HEK293 (cell line): ENCODE measurements at regions not wholly inside any gene's neighbourhood (a gene's known extent, or its start where the extent isn't known, plus 50 kb on each side); places are given as distances from the start of the nearest gene placed in this dataset.

Experiments used
- CTCF ChIA-PET: fragments of 350-600 bp; formaldehyde crosslinking; extraction: SDS; loops from one replicate; lab custom pipeline; 2021; ENCODE audit warnings: antibody characterized with exemption; lab: Yijun Ruan, JAX
- POLR2A ChIA-PET: fragments of 300-600 bp; formaldehyde crosslinking; extraction: SDS; loops from one replicate; lab custom pipeline; 2020; ENCODE audit warnings: antibody characterized with exemption, inconsistent platforms; lab: Yijun Ruan, JAX
- H3K27ac ChIP-seq: fragments of 200-500 bp; sonication (Bioruptor generic); 2 replicates; pipeline ENCODE4 v1.5.1; 2014; ENCODE audit warnings: low read depth, low read length, control low read depth, inconsistent platforms; ENCODE audit errors: extremely low read depth
- H3K36me3 ChIP-seq, 2 experiments: fragments of 200-500 bp in 1 of 2; sonication (Bioruptor generic) in 1 of 2; 1 replicate in 1 of 2; 2 replicates in 1 of 2; pipeline ENCODE4 v1.5.1; 2014 to 2017; ENCODE audit warnings: inconsistent platforms in 2 of 2, low read length in 2 of 2; ENCODE audit not compliant: control insufficient read depth in 2 of 2, insufficient read depth in 1 of 2
- H3K4me1 ChIP-seq: fragments of 200-500 bp; sonication (Bioruptor generic); 2 replicates; pipeline ENCODE4 v1.5.1; 2014; ENCODE audit warnings: mild to moderate bottlenecking, low read length, inconsistent platforms; ENCODE audit not compliant: control insufficient read depth, insufficient read depth
- H3K4me3 ChIP-seq: 2 replicates; pipeline ENCODE4 v1.5.1; 2011; ENCODE audit warnings: low read depth, mild to moderate bottlenecking, control low read depth, low read length, moderate library complexity
- H3K9me3 ChIP-seq: fragments of 200-500 bp; sonication (Bioruptor generic); 2 replicates; pipeline ENCODE4 v1.5.1; 2014; ENCODE audit warnings: low read depth, low read length, inconsistent platforms; ENCODE audit not compliant: control insufficient read depth, insufficient read depth
- INSM2 ChIP-seq: fragments of 450-650 bp; formaldehyde crosslinking; IDR thresholded peaks from 2 replicates; pipeline ENCODE4 v1.5.1; 2016; ENCODE audit warnings: missing biosample characterization, missing genetic modification characterization
- YY1 ChIP-seq: fragments of 450-650 bp; formaldehyde crosslinking; IDR thresholded peaks from 2 replicates; pipeline ENCODE4 v1.5.1; 2018; ENCODE audit warnings: missing biosample characterization, missing genetic modification characterization
- ZBTB26 ChIP-seq: fragments of 450-650 bp; formaldehyde crosslinking; optimal IDR thresholded peaks from 2 replicates; pipeline ENCODE3; 2016; ENCODE audit warnings: missing biosample characterization, mild to moderate bottlenecking, missing genetic modification characterization
- ZBTB8A ChIP-seq: fragments of 450-650 bp; formaldehyde crosslinking; IDR thresholded peaks from 2 replicates; pipeline ENCODE4 v1.5.1; 2016; ENCODE audit warnings: missing biosample characterization, missing genetic modification characterization
- ZFP3 ChIP-seq: fragments of 450-650 bp; formaldehyde crosslinking; IDR thresholded peaks from 2 replicates; pipeline ENCODE4 v1.5.1; 2016; ENCODE audit warnings: low read depth, missing biosample characterization, missing genetic modification characterization
- ZFP41 ChIP-seq: fragments of 450-650 bp; formaldehyde crosslinking; IDR thresholded peaks from 2 replicates; pipeline ENCODE4 v1.5.1; 2016; ENCODE audit warnings: missing biosample characterization, missing genetic modification characterization, borderline replicate concordance
- ZNF10 ChIP-seq: fragments of 450-650 bp; formaldehyde crosslinking; IDR thresholded peaks from 2 replicates; pipeline ENCODE4 v1.5.1; 2017; ENCODE audit warnings: missing biosample characterization, missing genetic modification characterization
- ZNF155 ChIP-seq: fragments of 450-650 bp; formaldehyde crosslinking; IDR thresholded peaks from 2 replicates; pipeline ENCODE4 v1.5.1; 2016; ENCODE audit warnings: missing biosample characterization, missing genetic modification characterization
- ZNF18 ChIP-seq: fragments of 450-650 bp; formaldehyde crosslinking; IDR thresholded peaks from 2 replicates; pipeline ENCODE4 v1.5.1; 2016; ENCODE audit warnings: missing biosample characterization, missing genetic modification characterization
- ZNF2 ChIP-seq: fragments of 450-650 bp; formaldehyde crosslinking; IDR thresholded peaks from 2 replicates; pipeline ENCODE4 v1.5.1; 2016; ENCODE audit warnings: missing biosample characterization, missing genetic modification characterization
- ZNF221 ChIP-seq: fragments of 450-650 bp; formaldehyde crosslinking; IDR thresholded peaks from 2 replicates; pipeline ENCODE4 v1.5.1; 2017; ENCODE audit warnings: missing biosample characterization, missing genetic modification characterization, borderline replicate concordance
- ZNF23 ChIP-seq: fragments of 450-650 bp; formaldehyde crosslinking; IDR thresholded peaks from 2 replicates; pipeline ENCODE4 v1.5.1; 2016; ENCODE audit warnings: missing biosample characterization, missing genetic modification characterization, borderline replicate concordance
- ZNF292 ChIP-seq: fragments of 450-650 bp; formaldehyde crosslinking; IDR thresholded peaks from 2 replicates; pipeline ENCODE4 v1.5.1; 2016; ENCODE audit warnings: low read depth, missing biosample characterization, missing genetic modification characterization, borderline replicate concordance
- ZNF311 ChIP-seq: fragments of 450-650 bp; formaldehyde crosslinking; IDR thresholded peaks from 2 replicates; pipeline ENCODE4 v1.5.1; 2017; ENCODE audit warnings: missing biosample characterization, missing genetic modification characterization, borderline replicate concordance
- ZNF48 ChIP-seq: fragments of 450-650 bp; formaldehyde crosslinking; IDR thresholded peaks from 2 replicates; pipeline ENCODE4 v1.5.1; 2016; ENCODE audit warnings: missing biosample characterization, missing genetic modification characterization
- ZNF510 ChIP-seq: fragments of 450-650 bp; formaldehyde crosslinking; IDR thresholded peaks from 2 replicates; pipeline ENCODE4 v1.5.1; 2018; ENCODE audit warnings: mild to moderate bottlenecking, missing genetic modification characterization, missing biosample characterization; ENCODE audit not compliant: insufficient replicate concordance
- ZNF548 ChIP-seq: fragments of 450-650 bp; formaldehyde crosslinking; IDR thresholded peaks from 2 replicates; pipeline ENCODE4 v1.5.1; 2016; ENCODE audit warnings: missing biosample characterization, missing genetic modification characterization
- ZNF549 ChIP-seq: fragments of 450-650 bp; IDR thresholded peaks from 2 replicates; pipeline ENCODE4 v1.5.1; 2018; ENCODE audit warnings: missing biosample characterization, missing genetic modification characterization, mild to moderate bottlenecking, inconsistent platforms, moderate library complexity
- ZNF560 ChIP-seq: fragments of 450-650 bp; formaldehyde crosslinking; IDR thresholded peaks from 2 replicates; pipeline ENCODE4 v1.5.1; 2017; ENCODE audit warnings: missing biosample characterization, missing genetic modification characterization, borderline replicate concordance
- ZNF600 ChIP-seq: fragments of 450-650 bp; formaldehyde crosslinking; IDR thresholded peaks from 2 replicates; pipeline ENCODE4 v1.5.1; 2016; ENCODE audit warnings: missing biosample characterization, missing genetic modification characterization
- ZNF639 ChIP-seq: fragments of 450-650 bp; formaldehyde crosslinking; IDR thresholded peaks from 2 replicates; pipeline ENCODE4 v1.5.1; 2016; ENCODE audit warnings: missing biosample characterization, missing genetic modification characterization
- ZNF645 ChIP-seq: fragments of 450-650 bp; formaldehyde crosslinking; IDR thresholded peaks from 2 replicates; pipeline ENCODE4; 2016; ENCODE audit warnings: missing biosample characterization, missing genetic modification characterization
- ZNF830 ChIP-seq: fragments of 450-650 bp; IDR thresholded peaks from 2 replicates; pipeline ENCODE4 v1.5.0; 2018; ENCODE audit warnings: missing biosample characterization, missing genetic modification characterization, low read depth, mild to moderate bottlenecking, moderate library complexity
- ZSCAN4 ChIP-seq: fragments of 450-650 bp; formaldehyde crosslinking; IDR thresholded peaks from 2 replicates; pipeline ENCODE4 v1.5.1; 2017; ENCODE audit warnings: missing biosample characterization, missing genetic modification characterization

- Histone ChIP-seq H3K4me1 (no peaks in the 10 kb centered on the region), H3K9me3 (no peaks in the 10 kb centered on the region), H3K36me3 (no peaks in the 10 kb centered on the region), H3K4me3 (no peak overlapping the region), H3K27ac (no peak overlapping the region)
- ChIA-PET CTCF (interaction anchor here (0.5 kb wide), 1 partner anchor 29 kb away, joined by 3 read pairs; no protein-coding TSS in a partner anchor), POLR2A (no interaction called here)
- TF ChIP-seq ZNF10 (tag by site-specific recombination): no peak
- no peak for TF ChIP-seq ZNF560 (tag by site-specific recombination)
- TF ChIP-seq ZNF221 (tag by site-specific recombination): no peak
- no peak for TF ChIP-seq ZNF549
- TF ChIP-seq ZNF2 (tag by site-specific recombination): no peak
- TF ChIP-seq ZNF292: no peak
- TF ChIP-seq ZNF600 (tag by site-specific recombination): no peak
- no peak for TF ChIP-seq ZBTB26 (tag by site-specific recombination)
- no peak for TF ChIP-seq ZNF18
Observed at GRCh38 chr2:67876176-67876575, 186.6 kb downstream of the C1D start.

GRCh38 chr2:67877301-67877700 is 185.5 kb downstream of the C1D start:
- H3K4me3 ChIP-seq: no peak overlapping the region
- no peaks in the 10 kb centered on the region for H3K36me3 ChIP-seq
- no peak overlapping the region for H3K27ac ChIP-seq
- H3K4me1 ChIP-seq: no peaks in the 10 kb centered on the region
- no peaks in the 10 kb centered on the region for H3K9me3 ChIP-seq
- ChIA-PET CTCF (interaction anchor here (0.6 to 0.9 kb wide), 2 partner anchors 18 to 376 kb away, joined by 3 to 4 read pairs; no protein-coding TSS in a partner anchor), POLR2A (no interaction called here)
- TF ChIP-seq ZBTB8A (tag by site-specific recombination): no peak
- TF ChIP-seq ZFP41 (tag by site-specific recombination): no peak
- no peak for TF ChIP-seq ZFP3 (tag by site-specific recombination)
- no peak for TF ChIP-seq ZNF645 (tag by site-specific recombination)

- no peak overlapping the region for H3K4me3 ChIP-seq
- no peak for TF ChIP-seq ZNF23 (tag by site-specific recombination)
- no peak for TF ChIP-seq ZNF510 (tag by site-specific recombination)
- no peak for TF ChIP-seq ZNF311
- TF ChIP-seq ZNF48 (tag by site-specific recombination): no peak
- no peak for TF ChIP-seq ZSCAN4 (tag by site-specific recombination)
- TF ChIP-seq ZNF155: no peak
- no peak for TF ChIP-seq ZFP3 (tag by site-specific recombination)
- no peak for TF ChIP-seq YY1 (tag by site-specific recombination)
- no peak for TF ChIP-seq ZNF830 (tag by site-specific recombination)
- no peak for TF ChIP-seq INSM2 (tag by site-specific recombination)
- TF ChIP-seq ZNF548 (tag by site-specific recombination): no peak
- no peak for TF ChIP-seq ZNF639 (tag by site-specific recombination)
- H3K27ac ChIP-seq: no peak overlapping the region
- POLR2A ChIA-PET: no interaction called here
- H3K4me1 ChIP-seq: no peaks in the 10 kb centered on the region
- CTCF ChIA-PET: interaction anchor here (0.6 kb wide), 1 partner anchor 939 kb away, joined by 3 read pairs; no protein-coding TSS in a partner anchor
- H3K9me3 ChIP-seq: no peaks in the 10 kb centered on the region
- no peaks in the 10 kb centered on the region for H3K36me3 ChIP-seq
Observed at GRCh38 chr2:67878743-67879142, 184.1 kb downstream of the C1D start.
